ENCODE measurements at regions not wholly inside any gene's neighbourhood (a gene's known extent, or its start where the extent isn't known, plus 50 kb on each side); places are given as distances from the start of the nearest gene placed in this dataset. TPM values are rescaled to one million over a fixed set of nuclear protein-coding genes. Genes with fewer than 3 reads are reported as not detected.

DNA sequence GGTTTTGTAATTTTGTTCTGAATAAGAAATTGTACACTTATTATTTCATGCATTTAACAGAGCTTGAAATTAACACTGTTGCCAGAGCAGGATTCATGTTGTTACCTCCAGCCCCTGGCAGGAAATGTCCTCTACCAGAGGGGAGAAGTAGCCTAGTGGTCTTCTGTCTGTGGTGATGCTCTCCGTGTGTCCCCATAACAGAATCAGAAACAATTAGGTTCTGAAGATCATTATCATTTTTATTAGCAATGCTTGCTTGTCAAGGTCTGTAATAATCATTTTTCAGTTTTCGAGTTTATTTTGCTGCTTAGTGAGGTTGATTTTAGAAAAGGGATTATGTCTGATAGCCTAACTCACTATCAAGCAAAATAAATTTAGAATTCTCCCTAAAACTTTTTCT lies 116.6 kb upstream of the CNTNAP5 start:
- DNase-seq (ENCODE audit: low read depth in 2 of 3, low spot score in 2 of 3) = no peak

DNA sequence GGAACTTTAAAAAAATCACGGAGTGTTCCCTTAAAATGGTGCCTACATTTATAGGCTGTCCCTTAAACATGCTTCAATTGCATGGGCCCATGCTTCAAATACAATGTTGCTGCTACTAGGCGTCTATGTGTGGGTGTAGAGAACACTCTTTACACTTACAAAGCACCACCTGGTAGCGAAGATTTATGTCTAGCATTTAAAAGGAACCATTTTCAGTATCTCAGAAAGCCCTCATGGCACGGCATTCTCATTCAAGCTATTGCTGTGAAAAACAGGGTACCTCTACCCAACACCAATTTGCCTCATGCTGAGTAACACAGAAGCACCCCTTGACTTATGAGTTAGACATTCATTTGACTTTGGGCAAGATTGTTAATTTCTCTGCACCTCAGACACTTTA lies 112.9 kb upstream of the CNTNAP5 start:
- DNase-seq (ENCODE audit: low read depth in 2 of 3, low spot score in 2 of 3) = peak in 1 of 3 donors; percentile 36

DNA sequence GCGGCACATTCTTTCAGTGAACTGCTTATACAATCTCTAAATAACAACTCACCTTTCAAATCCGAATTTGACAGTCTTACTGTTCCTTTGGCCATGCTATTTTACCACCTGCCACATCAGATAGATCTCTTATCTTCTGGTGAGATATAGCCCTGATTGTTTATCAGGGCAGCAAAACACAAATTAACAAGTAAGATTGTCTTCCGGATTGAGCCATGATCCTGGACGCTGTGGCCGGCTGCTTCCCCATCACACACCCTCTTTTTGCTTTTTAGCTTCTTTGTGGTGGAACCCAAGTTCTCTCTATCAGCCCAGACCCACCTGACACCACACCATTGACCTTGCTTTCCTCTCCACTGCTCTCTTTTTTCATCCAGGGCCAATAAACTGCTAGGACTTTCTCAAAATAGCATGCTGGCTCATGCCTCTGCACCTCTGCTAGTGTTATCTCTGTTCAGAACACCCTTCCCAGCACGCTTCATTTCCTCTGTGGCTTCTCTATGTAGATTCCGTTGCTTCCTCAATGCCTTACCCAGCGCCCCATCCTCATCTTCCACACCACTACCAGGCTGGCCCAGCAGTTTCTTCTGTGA lies 111.8 kb upstream of the CNTNAP5 start:
- DNase-seq (ENCODE audit: low read depth in 2 of 3, low spot score in 2 of 3) = peak in 2 of 3 donors; percentile 56 to 66

DNA sequence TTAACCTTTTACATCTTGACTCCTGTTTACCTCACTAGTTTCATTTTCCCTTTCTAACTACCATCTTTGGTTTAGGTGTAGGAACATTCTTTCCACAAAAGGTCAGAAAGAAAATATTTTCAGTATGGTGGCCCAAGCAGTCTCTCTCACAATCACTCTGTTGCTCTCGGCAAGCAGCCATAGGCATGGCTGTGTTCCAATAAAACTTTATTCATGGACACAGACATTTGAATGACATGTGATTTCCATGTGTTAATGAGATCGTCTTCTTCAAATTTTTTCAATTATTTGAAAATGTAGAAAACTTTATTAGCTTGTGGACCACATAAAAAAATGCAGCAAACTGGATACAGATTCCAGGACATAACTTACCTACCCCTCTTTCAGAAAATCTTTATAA lies 109.7 kb upstream of the CNTNAP5 start:
- DNase-seq (ENCODE audit: low read depth in 2 of 3, low spot score in 2 of 3) = peak in 2 of 3 donors; percentile 42 to 70

DNA sequence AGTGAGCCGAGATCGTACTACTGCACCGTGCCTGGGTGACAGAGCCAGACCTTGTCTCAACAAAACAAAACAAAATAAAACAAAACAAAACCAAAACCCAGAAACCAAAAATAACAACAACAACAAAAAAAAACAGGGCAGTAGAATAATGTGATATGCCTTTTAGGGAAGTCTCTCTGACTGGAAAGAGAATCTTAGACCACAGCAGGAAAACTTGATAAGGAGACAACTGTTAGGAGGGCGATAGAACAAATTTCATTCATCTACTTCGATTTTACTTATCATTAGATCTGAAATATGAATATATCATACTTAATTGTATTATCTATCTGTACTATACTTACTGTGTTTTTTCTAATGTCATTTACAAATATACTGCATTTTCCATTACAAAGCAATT lies 109.0 kb upstream of the CNTNAP5 start:
- no peak for DNase-seq (ENCODE audit: low read depth in 2 of 3, low spot score in 2 of 3)

DNA sequence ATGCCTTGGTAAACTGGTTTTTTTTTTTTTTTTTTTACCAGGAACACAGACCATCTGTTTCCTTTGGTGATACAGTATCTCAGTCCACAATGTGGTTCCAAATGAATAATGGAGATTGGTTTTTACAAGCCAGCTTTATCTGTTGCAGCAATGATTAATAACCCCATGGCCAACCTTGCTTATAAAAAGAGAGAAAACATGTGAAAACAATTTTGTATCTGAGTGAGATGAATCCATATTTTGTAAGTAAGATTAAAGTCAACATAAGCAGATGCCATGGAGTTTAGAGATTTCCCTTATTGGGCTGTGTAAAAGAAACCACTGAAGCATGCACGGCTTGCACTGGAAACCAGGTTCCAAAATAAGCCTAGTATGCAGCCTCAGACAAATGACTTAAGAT lies 108.6 kb upstream of the CNTNAP5 start:
- DNase-seq (ENCODE audit: low read depth in 2 of 3, low spot score in 2 of 3) = peak in 2 of 3 donors; percentile 83 to 93

DNA sequence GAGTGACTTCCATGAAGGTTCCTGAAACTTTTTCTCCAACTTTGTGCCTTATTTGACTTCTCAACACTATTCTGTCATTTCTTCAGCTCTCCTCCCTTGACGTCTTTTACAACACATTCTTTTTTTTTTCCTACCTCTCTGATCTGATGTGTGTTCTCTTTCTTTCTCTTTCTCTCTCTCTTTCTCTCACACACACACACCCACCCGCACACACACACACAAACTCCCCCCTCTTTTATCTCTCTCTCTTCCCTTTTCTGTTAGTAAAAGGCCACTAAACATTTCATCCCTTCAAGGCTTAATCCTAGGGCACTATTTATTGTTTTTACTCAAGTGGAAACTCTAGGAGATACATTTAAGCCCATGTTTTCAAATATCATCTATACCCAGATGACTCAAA lies 107.8 kb upstream of the CNTNAP5 start:
- peak in 2 of 3 donors; percentile 37 to 45 for DNase-seq (ENCODE audit: low read depth in 2 of 3, low spot score in 2 of 3)

DNA sequence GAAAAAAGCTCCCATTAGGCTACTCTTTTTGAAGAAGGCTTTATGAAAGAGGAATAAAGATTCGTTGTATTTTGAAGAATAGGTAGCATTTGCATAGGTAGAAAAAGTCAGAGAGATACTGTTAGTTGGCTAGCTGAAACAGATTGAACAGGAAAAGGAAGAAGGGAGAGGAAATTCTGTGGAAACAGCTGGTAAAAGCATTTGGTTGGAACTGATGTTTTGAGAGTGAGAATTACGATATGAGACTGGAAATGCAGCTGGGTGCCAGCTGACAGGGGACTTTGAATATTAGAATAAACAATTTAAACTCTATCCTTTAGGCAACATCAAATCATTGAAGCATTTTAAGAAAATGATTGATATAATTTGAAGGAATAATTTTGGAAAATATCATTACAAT lies 96.7 kb upstream of the CNTNAP5 start:
- DNase-seq (ENCODE audit: low read depth in 2 of 3, low spot score in 2 of 3) = peak in 1 of 3 donors; percentile 47

DNA sequence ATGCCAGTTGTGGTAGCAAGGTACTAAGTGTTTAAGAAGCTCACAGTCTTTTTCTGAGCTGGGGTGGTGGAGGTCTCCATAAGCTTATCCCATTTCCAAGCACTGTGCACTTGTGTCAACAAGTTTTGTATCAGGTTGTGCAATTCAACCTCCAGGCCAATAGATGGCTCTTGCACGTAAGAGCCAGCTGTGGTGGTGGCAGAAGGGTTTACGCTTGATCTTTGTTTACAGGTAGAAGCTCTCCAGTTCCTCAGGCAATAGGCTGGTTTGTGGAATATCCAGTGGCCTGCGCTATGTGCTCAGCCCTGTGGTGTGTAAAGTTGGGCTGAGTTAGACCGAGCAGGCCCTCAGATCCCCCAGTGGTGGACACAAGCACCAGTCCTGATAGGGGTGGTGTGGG lies 89.7 kb upstream of the CNTNAP5 start:
- DNase-seq (ENCODE audit: low read depth in 2 of 3, low spot score in 2 of 3) = no peak

DNA sequence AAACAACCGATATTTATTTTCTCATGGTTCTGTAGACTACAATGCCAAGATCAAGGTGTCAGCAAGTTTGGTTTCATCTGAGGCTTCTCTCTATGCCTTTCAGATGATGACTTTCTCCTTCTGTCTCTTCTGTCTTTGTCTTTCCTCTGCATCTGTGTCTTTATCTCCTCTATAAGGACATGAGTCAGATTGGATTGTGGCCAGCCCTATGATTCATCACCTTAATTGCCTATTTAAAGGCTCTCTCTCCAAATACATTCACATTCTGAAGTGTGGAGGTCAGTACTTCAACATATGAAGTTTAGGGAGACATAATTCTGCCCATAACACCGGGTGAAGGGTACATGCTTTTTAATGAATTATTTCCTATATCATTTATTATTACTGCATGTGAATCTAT lies 71.2 kb upstream of the CNTNAP5 start:
- DNase-seq (ENCODE audit: low read depth in 2 of 3, low spot score in 2 of 3) = peak in 2 of 3 donors; percentile 9 to 31

DNA sequence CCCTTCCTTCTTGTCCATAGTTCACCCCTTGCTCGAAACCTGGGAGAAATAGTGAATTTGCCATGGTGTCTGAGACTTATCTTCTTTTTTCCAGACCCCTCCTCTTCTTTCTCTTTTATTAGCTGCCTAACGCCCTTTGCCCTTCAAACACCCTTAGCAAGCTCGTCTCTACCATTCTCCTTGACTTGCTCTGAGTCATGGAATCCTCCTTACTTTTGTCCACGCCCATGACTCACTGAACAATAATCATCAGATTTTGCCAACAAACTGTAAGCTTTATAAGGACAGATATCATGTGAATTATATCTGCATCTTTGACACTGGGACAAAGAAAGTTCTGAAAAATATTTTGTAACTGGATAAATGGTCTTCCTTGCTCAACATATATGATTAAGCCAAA lies 67.1 kb upstream of the CNTNAP5 start:
- DNase-seq (ENCODE audit: low read depth in 2 of 3, low spot score in 2 of 3) = no peak

DNA sequence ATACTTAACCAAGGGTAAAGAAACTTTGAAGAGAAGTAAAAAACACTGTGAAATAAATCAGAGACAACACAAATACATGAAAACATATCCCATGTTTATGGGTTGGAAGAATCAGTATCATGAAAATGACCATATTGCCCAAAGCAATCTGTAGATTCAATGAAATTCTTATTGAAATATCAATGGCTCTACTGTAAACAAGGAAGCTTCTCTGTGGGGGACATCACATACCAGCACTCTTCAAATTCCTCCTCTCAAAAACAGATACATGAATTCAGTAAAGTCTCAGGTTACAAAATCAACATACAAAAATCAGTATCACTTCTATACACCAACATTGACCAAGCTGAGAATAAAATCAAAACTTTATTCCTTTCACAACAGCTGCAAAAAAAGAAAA lies 63.5 kb upstream of the CNTNAP5 start:
- DNase-seq (ENCODE audit: low read depth in 2 of 3, low spot score in 2 of 3) = no peak

DNA sequence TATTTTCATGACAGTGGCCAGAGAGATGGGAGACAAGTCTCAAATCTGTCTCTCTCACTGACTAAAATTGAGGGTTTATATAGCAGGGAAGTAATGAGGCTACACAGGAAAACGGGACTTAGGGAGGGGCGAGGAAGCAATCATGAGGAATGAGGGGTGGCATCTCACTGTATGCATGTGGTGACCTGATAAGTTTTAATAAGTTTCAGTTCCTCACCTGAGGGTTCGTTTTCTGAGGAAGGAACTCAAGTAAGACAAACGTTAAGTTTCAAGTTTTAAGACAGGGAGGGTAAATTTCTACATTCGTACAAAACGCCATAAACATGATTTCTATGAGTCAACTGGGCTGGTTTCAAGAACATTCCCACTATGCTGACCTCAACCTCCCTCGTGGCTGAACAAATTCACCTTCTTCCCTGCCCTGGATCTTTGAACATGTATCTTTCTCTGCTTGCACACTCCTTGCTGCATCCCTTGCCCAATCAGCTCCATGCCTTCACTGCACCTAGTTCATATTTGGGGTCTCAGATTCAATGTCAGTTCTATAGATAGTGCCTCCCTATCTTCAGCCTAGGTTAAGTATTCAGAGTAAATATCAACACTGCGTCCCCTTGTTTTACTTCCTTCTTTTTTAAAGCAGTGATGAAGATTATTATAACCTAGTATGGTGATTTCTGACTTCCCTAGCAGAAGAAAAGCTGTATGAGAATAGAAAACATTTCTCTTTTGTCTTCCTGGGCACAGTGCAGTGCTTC lies 53.3 kb upstream of the CNTNAP5 start:
- DNase-seq (ENCODE audit: low read depth in 2 of 3, low spot score in 2 of 3) = no peak

Small RNAs in the stretch of these regions (small RNA-seq; reads per million reads assigned to genes)
- gene AC064859.1 = not detected

All from hematopoietic multipotent progenitor cell (in vitro differentiated cells).